ENCODE measurements at regions not wholly inside any gene's neighbourhood (a gene's known extent, or its start where the extent isn't known, plus 50 kb on each side); places are given as distances from the start of the nearest gene placed in this dataset.

- no peaks in the 10 kb centered on the region for H3K27me3 ChIP-seq
- no peaks in the 10 kb centered on the region for H3K4me1 ChIP-seq
- no peak overlapping the region for H3K4me3 ChIP-seq
- DNase-seq (ENCODE audit: extremely low spot score in 2 of 2) = no peak
- TF ChIP-seq POLR2AphosphoS5 (IDR thresholded peaks at IDR 0.05; ENCODE audit: insufficient read depth in 1 of 2, low read depth in 1 of 2) (no peak), CTCF (IDR thresholded peaks at IDR 0.05) (no peak), POLR2A (IDR thresholded peaks at IDR 0.05) (no peak)
- H3K36me3 ChIP-seq = no peaks in the 10 kb centered on the region
- no peak overlapping the region for H3K27ac ChIP-seq
- H3K9me3 ChIP-seq = no peaks in the 10 kb centered on the region
- intact Hi-C loops (cut with DNase I) = no loop called here
Measured at GRCh38 chr13:105341758-105342157, 1193.7 kb downstream of the EFNB2 start.

- H3K27ac ChIP-seq = no peak overlapping the region
- no peaks in the 10 kb centered on the region for H3K36me3 ChIP-seq
- intact Hi-C loops (cut with DNase I) = no loop called here
Measured at GRCh38 chr13:105341256-105341655, 1194.2 kb downstream of the EFNB2 start.

GRCh38 chr13:105340061-105340606, 1195.3 kb downstream of the EFNB2 start:
- no peaks in the 10 kb centered on the region for H3K4me1 ChIP-seq
- TF ChIP-seq POLR2AphosphoS5 (IDR thresholded peaks at IDR 0.05; ENCODE audit: insufficient read depth in 1 of 2, low read depth in 1 of 2) (no peak), CTCF (IDR thresholded peaks at IDR 0.05) (no peak), POLR2A (IDR thresholded peaks at IDR 0.05) (no peak)
- H3K27me3 ChIP-seq = no peaks in the 10 kb centered on the region
- DNase-seq (ENCODE audit: extremely low spot score in 2 of 2) = no peak
- H3K4me3 ChIP-seq = no peak overlapping the region
- no peaks in the 10 kb centered on the region for H3K9me3 ChIP-seq
- intact Hi-C loops (cut with DNase I) = no loop called here
- H3K36me3 ChIP-seq = no peaks in the 10 kb centered on the region
- H3K27ac ChIP-seq = no peak overlapping the region

More at GRCh38 chr13:105341256-105341655, 1194.2 kb downstream of the EFNB2 start:
- no peaks in the 10 kb centered on the region for H3K9me3 ChIP-seq
- no peak for TF ChIP-seq POLR2AphosphoS5 (IDR thresholded peaks at IDR 0.05; ENCODE audit: insufficient read depth in 1 of 2, low read depth in 1 of 2)
- TF ChIP-seq CTCF (IDR thresholded peaks at IDR 0.05) = no peak
- TF ChIP-seq POLR2A (IDR thresholded peaks at IDR 0.05) = no peak
- H3K4me1 ChIP-seq = no peaks in the 10 kb centered on the region
- no peak for DNase-seq (ENCODE audit: extremely low spot score in 2 of 2)
- no peaks in the 10 kb centered on the region for H3K27me3 ChIP-seq
- H3K4me3 ChIP-seq = no peak overlapping the region

DNA sequence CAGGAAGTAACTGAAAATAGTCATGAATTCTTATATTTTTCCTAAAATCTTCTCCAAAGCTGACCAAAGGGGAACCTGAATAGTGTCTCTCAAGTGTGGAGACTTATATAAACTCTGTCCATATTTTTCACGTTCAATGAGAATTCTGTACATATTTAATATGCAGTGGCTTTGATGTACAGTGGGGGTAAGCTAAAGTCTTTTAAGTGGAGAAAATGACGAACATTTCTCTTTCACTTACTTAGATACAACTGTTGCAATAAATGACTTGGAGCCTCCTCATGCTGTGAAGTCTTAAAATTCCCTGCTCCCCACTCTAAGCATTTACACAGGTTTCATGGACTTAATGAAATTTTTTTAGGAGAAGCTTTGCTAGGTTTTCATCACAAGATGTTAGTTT, 1196.7 kb downstream of the EFNB2 start:
- no peak for DNase-seq (ENCODE audit: extremely low spot score in 2 of 2)
- Histone ChIP-seq H3K4me1 (no peaks in the 10 kb centered on the region), H3K4me3 (no peak overlapping the region), H3K36me3 (no peaks in the 10 kb centered on the region), H3K27me3 (no peaks in the 10 kb centered on the region), H3K27ac (no peak overlapping the region), H3K9me3 (no peaks in the 10 kb centered on the region)
- TF ChIP-seq POLR2A (IDR thresholded peaks at IDR 0.05) (no peak), CTCF (IDR thresholded peaks at IDR 0.05) (no peak), POLR2AphosphoS5 (IDR thresholded peaks at IDR 0.05; ENCODE audit: insufficient read depth in 1 of 2, low read depth in 1 of 2) (no peak)
- intact Hi-C loops (cut with DNase I) = no loop called here

GRCh38 chr13:105338006-105338405, 1197.5 kb downstream of the EFNB2 start:
- no peak overlapping the region for H3K4me3 ChIP-seq
- H3K9me3 ChIP-seq = no peaks in the 10 kb centered on the region
- DNase-seq (ENCODE audit: extremely low spot score in 2 of 2) = no peak
- TF ChIP-seq CTCF (IDR thresholded peaks at IDR 0.05) (no peak), POLR2A (IDR thresholded peaks at IDR 0.05) (no peak), POLR2AphosphoS5 (IDR thresholded peaks at IDR 0.05; ENCODE audit: insufficient read depth in 1 of 2, low read depth in 1 of 2) (no peak)
- intact Hi-C loops (cut with DNase I) = no loop called here
- no peaks in the 10 kb centered on the region for H3K36me3 ChIP-seq
- no peak overlapping the region for H3K27ac ChIP-seq
- H3K27me3 ChIP-seq = no peaks in the 10 kb centered on the region
- no peaks in the 10 kb centered on the region for H3K4me1 ChIP-seq

Measured in vagina (tissue), 2 donors.